H1 (cell line): ENCODE measurements at regions not wholly inside any gene's neighbourhood (a gene's known extent, or its start where the extent isn't known, plus 50 kb on each side); places are given as distances from the start of the nearest gene placed in this dataset.

ENCODE experiments used
- CTCF ChIA-PET: fragments of 300-600 bp; sonication (Branson Sonifier 250); formaldehyde crosslinking; loops from one replicate; lab custom pipeline; 2021; ENCODE audit not compliant: partially characterized antibody; lab: Charles Lee
- POLR2A ChIA-PET: fragments of 300-600 bp; sonication (Branson Sonifier 250); formaldehyde crosslinking; loops from one replicate; lab custom pipeline; 2021; ENCODE audit warnings: inconsistent platforms; ENCODE audit not compliant: partially characterized antibody; lab: Charles Lee
- DNase-seq, 2 experiments: peaks; one replicate each; pipeline versions ENCODE4 v3.0.0 to v3.0.0-alpha.2; 2010 to 2022; ENCODE audit warnings: low spot score in 2 of 2, low read depth in 1 of 2, mixed read lengths in 1 of 2
- FAIRE-seq: peaks from 2 replicates; lab custom pipeline; 2011; peaks lifted over from hg19 to GRCh38; lab: Jason Lieb, UNC
- H2AFZ ChIP-seq: 2 replicates; pipeline ENCODE4 v1.8.1; 2012; ENCODE audit warnings: low read length, inconsistent platforms
- H2AK5ac ChIP-seq: 2 replicates; pipeline ENCODE4 v1.6.1; 2013; ENCODE audit warnings: low read depth, low read length
- H2BK120ac ChIP-seq: replicated peaks from 2 replicates; pipeline ENCODE3; 2013; ENCODE audit warnings: low read depth, low read length, inconsistent platforms
- H2BK12ac ChIP-seq: 2 replicates; pipeline ENCODE4 v1.6.1; 2013; ENCODE audit warnings: low read depth, low read length
- H2BK15ac ChIP-seq: 2 replicates; pipeline ENCODE4 v1.6.1; 2013; ENCODE audit warnings: low read length
- H2BK20ac ChIP-seq: 2 replicates; pipeline ENCODE4 v1.6.1; 2013; ENCODE audit warnings: low read length
- H2BK5ac ChIP-seq: 2 replicates; pipeline ENCODE4 v1.6.1; 2013; ENCODE audit warnings: low read depth, low read length
- H3K14ac ChIP-seq: 2 replicates; pipeline ENCODE4 v1.6.1; 2013; ENCODE audit warnings: inconsistent platforms; ENCODE audit not compliant: insufficient read length
- H3K18ac ChIP-seq: 2 replicates; pipeline ENCODE4 v1.6.1; 2013; ENCODE audit warnings: low read length; ENCODE audit errors: extremely low read depth
- H3K23ac ChIP-seq: 2 replicates; pipeline ENCODE4 v1.6.1; 2013; ENCODE audit warnings: inconsistent platforms; ENCODE audit not compliant: insufficient read length
- H3K23me2 ChIP-seq: 2 replicates; pipeline ENCODE4 v1.6.1; 2013; ENCODE audit warnings: low read depth, low read length
- H3K27ac ChIP-seq: 2 replicates; pipeline ENCODE4 v1.6.1; 2011; ENCODE audit warnings: low read depth, low read length, inconsistent platforms
- H3K27me3 ChIP-seq, 4 experiments: replicated peaks in 1 of 4; 1 replicate in 1 of 4; 2 replicates in 3 of 4; pipeline versions ENCODE4 v1.6.1 to v1.8.1; 2011 to 2013; ENCODE audit warnings: low read length in 3 of 4, mild to moderate bottlenecking in 3 of 4, inconsistent platforms in 2 of 4, mixed read lengths in 2 of 4, moderate library complexity in 1 of 4; ENCODE audit not compliant: control insufficient read depth in 3 of 4, insufficient read depth in 3 of 4; ENCODE audit errors: extremely low read depth in 1 of 4
- H3K36me3 ChIP-seq, 4 experiments: 2 replicates each; pipeline versions ENCODE4 v1.6.1 to v1.8.1; 2011 to 2013; ENCODE audit warnings: mild to moderate bottlenecking in 4 of 4, low read length in 3 of 4, moderate library complexity in 2 of 4, control low read depth in 1 of 4, inconsistent platforms in 1 of 4; ENCODE audit not compliant: insufficient read depth in 4 of 4, control insufficient read depth in 2 of 4
- H3K4ac ChIP-seq: replicated peaks from 2 replicates; pipeline ENCODE3; 2013; ENCODE audit warnings: low read length, low read depth, mixed read lengths, inconsistent platforms; ENCODE audit not compliant: insufficient read length
- H3K4me1 ChIP-seq, 4 experiments: replicated peaks in 1 of 4; 1 replicate in 1 of 4; 2 replicates in 3 of 4; pipeline versions ENCODE4 v1.6.1 to v1.8.1; 2011 to 2013; ENCODE audit warnings: low read length in 3 of 4, inconsistent platforms in 2 of 4, mixed read lengths in 1 of 4; ENCODE audit not compliant: insufficient read depth in 4 of 4, control insufficient read depth in 3 of 4
- H3K4me2 ChIP-seq, 2 experiments: 2 replicates each; pipeline versions ENCODE4 v1.6.1 to v1.8.1; 2011 to 2013; ENCODE audit warnings: low read depth in 2 of 2, low read length in 2 of 2, control low read depth in 1 of 2, inconsistent platforms in 1 of 2, mild to moderate bottlenecking in 1 of 2; ENCODE audit not compliant: insufficient read depth in 1 of 2
- H3K4me3 ChIP-seq, 4 experiments: fragments of 200-600, 300-600 bp in 1 of 4; sonication (generic), shearing (Covaris generic), sonication (Bioruptor Twin) in 1 of 4; 2 replicates each; pipeline versions ENCODE4 v1.5.1 to v1.8.1; 2011 to 2016; ENCODE audit warnings: low read length in 4 of 4, low read depth in 3 of 4, control low read depth in 2 of 4, inconsistent platforms in 2 of 4, mild to moderate bottlenecking in 2 of 4, mixed read lengths in 1 of 4, moderate library complexity in 1 of 4; ENCODE audit not compliant: insufficient read depth in 2 of 4; ENCODE audit errors: extremely low read depth in 1 of 4
- H3K56ac ChIP-seq: replicated peaks from 2 replicates; pipeline ENCODE3; 2013; ENCODE audit warnings: low read depth, mild to moderate bottlenecking, mixed read lengths, low read length, inconsistent platforms; ENCODE audit not compliant: insufficient read length
- H3K79me1 ChIP-seq: 2 replicates; pipeline ENCODE4 v1.6.1; 2013; ENCODE audit warnings: low read depth, low read length, control low read depth
- H3K79me2 ChIP-seq, 2 experiments: 2 replicates each; pipeline versions ENCODE4 v1.6.1 to v1.8.1; 2012 to 2013; ENCODE audit warnings: low read length in 2 of 2, mild to moderate bottlenecking in 2 of 2, inconsistent platforms in 1 of 2; ENCODE audit not compliant: insufficient read depth in 2 of 2, control insufficient read depth in 1 of 2
- H3K9ac ChIP-seq, 4 experiments: replicated peaks in 1 of 4; 1 replicate in 1 of 4; 2 replicates in 3 of 4; pipeline versions ENCODE4 v1.6.1 to v1.8.1; 2011 to 2013; ENCODE audit warnings: low read depth in 3 of 4, low read length in 3 of 4, control low read depth in 2 of 4, mild to moderate bottlenecking in 2 of 4, moderate library complexity in 2 of 4, inconsistent platforms in 1 of 4; ENCODE audit errors: extremely low read depth in 1 of 4
- H3K9me3 ChIP-seq, 2 experiments: 2 replicates each; pipeline versions ENCODE4 v1.6.1 to v1.8.1; 2012 to 2013; ENCODE audit warnings: mild to moderate bottlenecking in 2 of 2, moderate library complexity in 2 of 2, control low read depth in 1 of 2, inconsistent platforms in 1 of 2, low read depth in 1 of 2, low read length in 1 of 2, mixed read lengths in 1 of 2; ENCODE audit not compliant: insufficient read depth in 2 of 2
- H4K20me1 ChIP-seq, 2 experiments: replicated peaks in 1 of 2; 2 replicates each; pipeline versions ENCODE3 to v1.8.1; 2011 to 2013; ENCODE audit warnings: inconsistent platforms in 2 of 2, low read length in 2 of 2, mild to moderate bottlenecking in 1 of 2; ENCODE audit not compliant: insufficient read depth in 2 of 2, control insufficient read depth in 1 of 2
- H4K5ac ChIP-seq: 2 replicates; pipeline ENCODE4 v1.6.1; 2013; ENCODE audit warnings: low read length, low read depth, mixed read lengths, inconsistent platforms; ENCODE audit not compliant: insufficient read length
- H4K8ac ChIP-seq: 2 replicates; pipeline ENCODE4 v1.8.0; 2013; ENCODE audit warnings: mild to moderate bottlenecking, moderate library complexity, low read length, inconsistent platforms; ENCODE audit not compliant: insufficient read depth; ENCODE audit errors: extremely low read depth
- H4K91ac ChIP-seq: replicated peaks from 2 replicates; pipeline ENCODE3; 2013; ENCODE audit warnings: low read length, mixed read lengths, inconsistent platforms; ENCODE audit not compliant: insufficient read length
- POLR2A ChIP-seq, 2 experiments: IDR thresholded peaks; 1 replicate in 1 of 2; 2 replicates in 1 of 2; pipeline ENCODE4 v1.6.1; 2011; ENCODE audit warnings: low read depth in 2 of 2, low read length in 2 of 2, mild to moderate bottlenecking in 2 of 2; ENCODE audit errors: control extremely low read depth in 1 of 2
- RAD21 ChIP-seq, 2 experiments: IDR thresholded peaks in 1 of 2; conservative IDR thresholded peaks in 1 of 2; 2 replicates each; pipeline ENCODE4 v1.6.1; 2011; ENCODE audit warnings: low read depth in 2 of 2, low read length in 2 of 2, improper control_type of control experiment in 1 of 2, inconsistent platforms in 1 of 2, mild to moderate bottlenecking in 1 of 2, moderate library complexity in 1 of 2
- RFX5 ChIP-seq: IDR thresholded peaks from 2 replicates; pipeline ENCODE4 v1.6.1; 2011; ENCODE audit warnings: low read depth, low read length, improper control_type of control experiment, borderline replicate concordance
- RXRA ChIP-seq: IDR thresholded peaks from 2 replicates; pipeline ENCODE4 v1.6.1; 2011; ENCODE audit warnings: low read depth, mild to moderate bottlenecking, low read length, moderate library complexity; ENCODE audit not compliant: insufficient read depth
- ZNF274 ChIP-seq: IDR thresholded peaks from 2 replicates; pipeline ENCODE4 v1.7.0; 2012; ENCODE audit warnings: low read length, borderline replicate concordance; ENCODE audit errors: extremely low read depth
- WGBS, 2 experiments: shearing (Covaris generic) in 1 of 2; methylation state at CpG; one replicate each; pipeline versions ENCODE4 v1.1.6 to v1.1.7; 2013 to 2015; ENCODE audit warnings: low lambda C conversion rate in 2 of 2, mixed read lengths in 2 of 2, inconsistent platforms in 1 of 2, low coverage in 1 of 2, missing lambda C conversion rate in 1 of 2; ENCODE audit not compliant: insufficient replicate concordance in 2 of 2, insufficient coverage in 1 of 2, insufficient read length in 1 of 2; ENCODE audit errors: extremely low coverage in 1 of 2, missing lambda C conversion rate in 1 of 2; 5-methylcytosine and 5-hydroxymethylcytosine counted together

GRCh38 chr4:137711502-137711901, 179.2 kb upstream of the PCDH18 start:
- POLR2A ChIA-PET: no interaction called here
- Histone ChIP-seq H3K9ac (no peak overlapping the region), H4K8ac (no peak overlapping the region), H3K27me3 (no peaks in the 10 kb centered on the region), H3K36me3 (no peaks in the 10 kb centered on the region), H3K4me2 (no peak overlapping the region), H3K79me1 (no peaks in the 10 kb centered on the region), H2AK5ac (no peak overlapping the region), H4K20me1 (no peaks in the 10 kb centered on the region), H3K18ac (no peak overlapping the region), H3K4me3 (no peak overlapping the region), H2BK12ac (no peak overlapping the region), H4K5ac (no peak overlapping the region), H3K4ac (no peak overlapping the region), H3K4me1 (peaks cover 0 to 3% (median 0%) of the 10 kb centered on the region in 4 experiments; a peak in 1 of 7 replicates), H2AFZ (no peak overlapping the region), H3K27ac (no peak overlapping the region), H3K23ac (no peak overlapping the region), H3K79me2 (no peaks in the 10 kb centered on the region), H2BK5ac (peak overlapping the region; percentile 39; the same call in 1 of the 2 replicates), H3K14ac (no peak overlapping the region), H2BK15ac (no peak overlapping the region), H2BK20ac (no peak overlapping the region), H3K23me2 (no peaks in the 10 kb centered on the region), H3K56ac (no peak overlapping the region), H2BK120ac (no peak overlapping the region), H3K9me3 (no peaks in the 10 kb centered on the region), H4K91ac (no peak overlapping the region)
- WGBS, 2 experiments: 70% methylated on average over 2 of the region's 2 CpGs; no CpG with 5 or more reads in 1 of the 2 experiments
- FAIRE-seq (no peak), DNase-seq (peak in 1 of 2 experiments; percentile 5)
- CTCF ChIA-PET: interaction anchor here (0.8 to 1.2 kb wide), 2 partner anchors 110 to 414 kb away, joined by 3 read pairs; no protein-coding TSS in a partner anchor
- TF ChIP-seq ZNF274: no peak
- TF ChIP-seq RAD21 (IDR thresholded peaks at IDR 0.05 in 1 of 2, conservative IDR thresholded peaks at IDR 0.05 in 1 of 2; ENCODE audit: low read depth in 2 of 2, low read length in 2 of 2): no peak
- no peak for TF ChIP-seq POLR2A (IDR thresholded peaks at IDR 0.05; ENCODE audit: control extremely low read depth in 1 of 2, low read depth in 2 of 2, low read length in 2 of 2)
- no peak for TF ChIP-seq RFX5
- no peak for TF ChIP-seq RXRA
